K562 (cell line): ENCODE measurements at regions not wholly inside any gene's neighbourhood (a gene's known extent, or its start where the extent isn't known, plus 50 kb on each side); places are given as distances from the start of the nearest gene placed in this dataset.

Source experiments
- CTBP1 ChIP-seq: fragments of 450-650 bp; IDR thresholded peaks from 2 replicates; pipeline ENCODE4 v1.6.1; 2016; ENCODE audit warnings: borderline replicate concordance
- GATA2 ChIP-seq: sonication (generic); formaldehyde crosslinking; IDR thresholded peaks from 2 replicates; pipeline ENCODE4 v1.4.0; 2020; ENCODE audit warnings: mild to moderate bottlenecking, missing genetic modification reagents
- MYC ChIP-seq, 2 experiments: fragments of 250-450 bp in 1 of 2; sonication (Bioruptor Pico) in 1 of 2; IDR thresholded peaks; 2 replicates each; pipeline versions ENCODE4 v1.5.1 to v1.6.1; 2012 to 2021; ENCODE audit warnings: low read depth in 2 of 2, borderline replicate concordance in 1 of 2, improper control_type of control experiment in 1 of 2, low read length in 1 of 2, mild to moderate bottlenecking in 1 of 2, moderate library complexity in 1 of 2
- POLR2A ChIP-seq: fragments of 450-650 bp; conservative IDR thresholded peaks from 2 replicates; pipeline ENCODE4 v1.6.1; 2016
- RCOR1 ChIP-seq, 2 experiments: IDR thresholded peaks; 2 replicates each; pipeline ENCODE4 v1.6.1; 2012; ENCODE audit warnings: low read depth in 2 of 2, low read length in 2 of 2, borderline replicate concordance in 1 of 2, improper control_type of control experiment in 1 of 2
- TCF3 ChIP-seq: sonication (generic); formaldehyde crosslinking; IDR thresholded peaks from 2 replicates; pipeline ENCODE4 v1.4.0; 2020; ENCODE audit warnings: mild to moderate bottlenecking, missing genetic modification reagents
- TEAD4 ChIP-seq, 2 experiments: sonication (generic) in 1 of 2; formaldehyde crosslinking in 1 of 2; IDR thresholded peaks; 2 replicates each; pipeline versions ENCODE4 v1.6.1 to v1.8.0; 2012 to 2022; ENCODE audit warnings: borderline replicate concordance in 1 of 2, inconsistent platforms in 1 of 2, low read length in 1 of 2, mild to moderate bottlenecking in 1 of 2, missing genetic modification reagents in 1 of 2
- ZEB2 ChIP-seq: fragments of 450-650 bp; IDR thresholded peaks from 2 replicates; pipeline ENCODE4 v1.6.1; 2016
- TF ChIP-seq, protein P1 (sequence below), 2 experiments: fragments of 200-800 bp in 1 of 2; sonication (Bioruptor generic) in 1 of 2; sonication (generic) in 1 of 2; formaldehyde crosslinking in 1 of 2; IDR thresholded peaks in 1 of 2; conservative IDR thresholded peaks in 1 of 2; 2 replicates each; pipeline versions ENCODE4 v1.5.0 to v1.6.1; 2016 to 2020; ENCODE audit warnings: missing compliant biosample characterization in 1 of 2, missing genetic modification characterization in 1 of 2, missing genetic modification reagents in 1 of 2
- TF ChIP-seq, protein P2 (sequence below): fragments of 250-450 bp; sonication (Bioruptor Pico); IDR thresholded peaks from 2 replicates; pipeline ENCODE4 v1.5.0; 2021
- TF ChIP-seq, protein P3 (sequence below): fragments of 200-600 bp; sonication (generic); IDR thresholded peaks from one replicate; pipeline ENCODE4 v1.6.1; 2012; ENCODE audit warnings: mild to moderate bottlenecking, low read depth, low read length, inconsistent platforms

DNA sequence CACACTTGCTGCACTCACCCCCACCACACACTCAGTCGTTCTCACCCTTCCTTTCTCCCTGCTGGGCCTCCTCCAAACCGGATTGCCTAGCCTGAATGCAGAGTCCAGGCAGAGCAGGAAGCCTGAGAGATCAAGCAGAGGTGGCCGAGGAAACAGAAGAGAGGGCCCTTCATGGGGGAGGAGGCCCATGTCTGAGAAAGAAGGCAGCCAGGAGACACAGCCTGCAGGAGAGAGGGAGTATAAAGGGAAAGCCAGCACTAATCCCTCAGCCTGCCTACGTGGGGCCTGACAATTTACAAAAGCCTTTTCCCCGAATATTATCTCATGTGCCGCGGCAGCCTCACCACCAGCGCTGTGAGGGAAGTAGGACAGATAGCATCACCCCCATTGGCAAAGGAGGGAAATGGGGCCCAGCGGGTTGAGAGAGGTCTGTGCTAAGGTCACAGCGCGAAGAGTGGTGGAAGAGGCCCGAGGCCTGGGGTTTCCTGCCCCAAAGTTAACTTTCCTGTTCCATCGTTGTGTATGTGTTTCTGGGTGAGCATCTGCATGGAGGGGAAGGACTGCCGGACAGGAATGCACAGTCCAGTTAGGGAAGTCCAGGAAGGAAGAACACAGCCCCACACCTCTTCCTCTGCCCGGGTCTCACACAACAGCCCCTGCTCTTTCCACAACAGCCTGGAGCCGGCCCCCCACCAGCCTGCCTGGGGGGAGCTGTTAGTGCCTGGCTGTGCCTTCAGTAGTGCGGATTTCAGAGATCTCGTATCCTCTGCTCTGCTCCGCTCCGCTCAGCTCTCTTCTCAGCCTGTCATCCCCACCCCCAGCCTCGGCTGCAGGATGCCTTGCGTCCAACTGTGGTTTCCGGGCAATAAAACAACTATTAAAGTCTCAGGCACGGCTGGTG lies 50.9 kb upstream of the BCOR start (continued):
- peak in 1 of 2 experiments; percentile 61; a peak in 1 of 4 replicates for TF ChIP-seq RCOR1 (IDR thresholded peaks at IDR 0.05; ENCODE audit: borderline replicate concordance in 1 of 2, low read depth in 2 of 2, low read length in 2 of 2)
- TF ChIP-seq TEAD4 (IDR thresholded peaks at IDR 0.05; ENCODE audit: low read length) = peak; percentile 26; the same call in 1 of the 2 replicates
- no peak for TF ChIP-seq TEAD4 (CRISPR knock-in tag; IDR thresholded peaks at IDR 0.05; ENCODE audit: borderline replicate concordance)
- TF ChIP-seq POLR2A = no peak
- peak; percentile 9; the same call in 1 of the 2 replicates for TF ChIP-seq GATA2 (CRISPR knock-in tag)
- TF ChIP-seq TCF3 (CRISPR knock-in tag) = peak; percentile 51
- TF ChIP-seq, protein P1, sequence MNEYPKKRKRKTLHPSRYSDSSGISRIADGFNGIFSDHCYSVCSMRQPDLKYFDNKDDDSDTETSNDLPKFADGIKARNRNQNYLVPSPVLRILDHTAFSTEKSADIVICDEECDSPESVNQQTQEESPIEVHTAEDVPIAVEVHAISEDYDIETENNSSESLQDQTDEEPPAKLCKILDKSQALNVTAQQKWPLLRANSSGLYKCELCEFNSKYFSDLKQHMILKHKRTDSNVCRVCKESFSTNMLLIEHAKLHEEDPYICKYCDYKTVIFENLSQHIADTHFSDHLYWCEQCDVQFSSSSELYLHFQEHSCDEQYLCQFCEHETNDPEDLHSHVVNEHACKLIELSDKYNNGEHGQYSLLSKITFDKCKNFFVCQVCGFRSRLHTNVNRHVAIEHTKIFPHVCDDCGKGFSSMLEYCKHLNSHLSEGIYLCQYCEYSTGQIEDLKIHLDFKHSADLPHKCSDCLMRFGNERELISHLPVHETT (CRISPR knock-in tag; conservative IDR thresholded peaks at IDR 0.05 in 1 of 2, IDR thresholded peaks at IDR 0.05 in 1 of 2) = 0 out of 4 replicates have a peak, but pooled peaks of 1 of the 2 experiments have one; percentile 42
- peak; percentile 73 for TF ChIP-seq CTBP1
- TF ChIP-seq ZEB2 = no peak
- TF ChIP-seq MYC (IDR thresholded peaks at IDR 0.05; ENCODE audit: low read depth, low read length) = 0 out of 2 replicates have a peak, but pooled peaks have one; percentile 37
- TF ChIP-seq MYC (CRISPR knock-in tag; IDR thresholded peaks at IDR 0.05; ENCODE audit: borderline replicate concordance, low read depth) = no peak
- TF ChIP-seq, protein P2, sequence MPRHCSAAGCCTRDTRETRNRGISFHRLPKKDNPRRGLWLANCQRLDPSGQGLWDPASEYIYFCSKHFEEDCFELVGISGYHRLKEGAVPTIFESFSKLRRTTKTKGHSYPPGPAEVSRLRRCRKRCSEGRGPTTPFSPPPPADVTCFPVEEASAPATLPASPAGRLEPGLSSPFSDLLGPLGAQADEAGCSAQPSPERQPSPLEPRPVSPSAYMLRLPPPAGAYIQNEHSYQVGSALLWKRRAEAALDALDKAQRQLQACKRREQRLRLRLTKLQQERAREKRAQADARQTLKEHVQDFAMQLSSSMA (CRISPR knock-in tag) = no peak
- TF ChIP-seq, protein P3, sequence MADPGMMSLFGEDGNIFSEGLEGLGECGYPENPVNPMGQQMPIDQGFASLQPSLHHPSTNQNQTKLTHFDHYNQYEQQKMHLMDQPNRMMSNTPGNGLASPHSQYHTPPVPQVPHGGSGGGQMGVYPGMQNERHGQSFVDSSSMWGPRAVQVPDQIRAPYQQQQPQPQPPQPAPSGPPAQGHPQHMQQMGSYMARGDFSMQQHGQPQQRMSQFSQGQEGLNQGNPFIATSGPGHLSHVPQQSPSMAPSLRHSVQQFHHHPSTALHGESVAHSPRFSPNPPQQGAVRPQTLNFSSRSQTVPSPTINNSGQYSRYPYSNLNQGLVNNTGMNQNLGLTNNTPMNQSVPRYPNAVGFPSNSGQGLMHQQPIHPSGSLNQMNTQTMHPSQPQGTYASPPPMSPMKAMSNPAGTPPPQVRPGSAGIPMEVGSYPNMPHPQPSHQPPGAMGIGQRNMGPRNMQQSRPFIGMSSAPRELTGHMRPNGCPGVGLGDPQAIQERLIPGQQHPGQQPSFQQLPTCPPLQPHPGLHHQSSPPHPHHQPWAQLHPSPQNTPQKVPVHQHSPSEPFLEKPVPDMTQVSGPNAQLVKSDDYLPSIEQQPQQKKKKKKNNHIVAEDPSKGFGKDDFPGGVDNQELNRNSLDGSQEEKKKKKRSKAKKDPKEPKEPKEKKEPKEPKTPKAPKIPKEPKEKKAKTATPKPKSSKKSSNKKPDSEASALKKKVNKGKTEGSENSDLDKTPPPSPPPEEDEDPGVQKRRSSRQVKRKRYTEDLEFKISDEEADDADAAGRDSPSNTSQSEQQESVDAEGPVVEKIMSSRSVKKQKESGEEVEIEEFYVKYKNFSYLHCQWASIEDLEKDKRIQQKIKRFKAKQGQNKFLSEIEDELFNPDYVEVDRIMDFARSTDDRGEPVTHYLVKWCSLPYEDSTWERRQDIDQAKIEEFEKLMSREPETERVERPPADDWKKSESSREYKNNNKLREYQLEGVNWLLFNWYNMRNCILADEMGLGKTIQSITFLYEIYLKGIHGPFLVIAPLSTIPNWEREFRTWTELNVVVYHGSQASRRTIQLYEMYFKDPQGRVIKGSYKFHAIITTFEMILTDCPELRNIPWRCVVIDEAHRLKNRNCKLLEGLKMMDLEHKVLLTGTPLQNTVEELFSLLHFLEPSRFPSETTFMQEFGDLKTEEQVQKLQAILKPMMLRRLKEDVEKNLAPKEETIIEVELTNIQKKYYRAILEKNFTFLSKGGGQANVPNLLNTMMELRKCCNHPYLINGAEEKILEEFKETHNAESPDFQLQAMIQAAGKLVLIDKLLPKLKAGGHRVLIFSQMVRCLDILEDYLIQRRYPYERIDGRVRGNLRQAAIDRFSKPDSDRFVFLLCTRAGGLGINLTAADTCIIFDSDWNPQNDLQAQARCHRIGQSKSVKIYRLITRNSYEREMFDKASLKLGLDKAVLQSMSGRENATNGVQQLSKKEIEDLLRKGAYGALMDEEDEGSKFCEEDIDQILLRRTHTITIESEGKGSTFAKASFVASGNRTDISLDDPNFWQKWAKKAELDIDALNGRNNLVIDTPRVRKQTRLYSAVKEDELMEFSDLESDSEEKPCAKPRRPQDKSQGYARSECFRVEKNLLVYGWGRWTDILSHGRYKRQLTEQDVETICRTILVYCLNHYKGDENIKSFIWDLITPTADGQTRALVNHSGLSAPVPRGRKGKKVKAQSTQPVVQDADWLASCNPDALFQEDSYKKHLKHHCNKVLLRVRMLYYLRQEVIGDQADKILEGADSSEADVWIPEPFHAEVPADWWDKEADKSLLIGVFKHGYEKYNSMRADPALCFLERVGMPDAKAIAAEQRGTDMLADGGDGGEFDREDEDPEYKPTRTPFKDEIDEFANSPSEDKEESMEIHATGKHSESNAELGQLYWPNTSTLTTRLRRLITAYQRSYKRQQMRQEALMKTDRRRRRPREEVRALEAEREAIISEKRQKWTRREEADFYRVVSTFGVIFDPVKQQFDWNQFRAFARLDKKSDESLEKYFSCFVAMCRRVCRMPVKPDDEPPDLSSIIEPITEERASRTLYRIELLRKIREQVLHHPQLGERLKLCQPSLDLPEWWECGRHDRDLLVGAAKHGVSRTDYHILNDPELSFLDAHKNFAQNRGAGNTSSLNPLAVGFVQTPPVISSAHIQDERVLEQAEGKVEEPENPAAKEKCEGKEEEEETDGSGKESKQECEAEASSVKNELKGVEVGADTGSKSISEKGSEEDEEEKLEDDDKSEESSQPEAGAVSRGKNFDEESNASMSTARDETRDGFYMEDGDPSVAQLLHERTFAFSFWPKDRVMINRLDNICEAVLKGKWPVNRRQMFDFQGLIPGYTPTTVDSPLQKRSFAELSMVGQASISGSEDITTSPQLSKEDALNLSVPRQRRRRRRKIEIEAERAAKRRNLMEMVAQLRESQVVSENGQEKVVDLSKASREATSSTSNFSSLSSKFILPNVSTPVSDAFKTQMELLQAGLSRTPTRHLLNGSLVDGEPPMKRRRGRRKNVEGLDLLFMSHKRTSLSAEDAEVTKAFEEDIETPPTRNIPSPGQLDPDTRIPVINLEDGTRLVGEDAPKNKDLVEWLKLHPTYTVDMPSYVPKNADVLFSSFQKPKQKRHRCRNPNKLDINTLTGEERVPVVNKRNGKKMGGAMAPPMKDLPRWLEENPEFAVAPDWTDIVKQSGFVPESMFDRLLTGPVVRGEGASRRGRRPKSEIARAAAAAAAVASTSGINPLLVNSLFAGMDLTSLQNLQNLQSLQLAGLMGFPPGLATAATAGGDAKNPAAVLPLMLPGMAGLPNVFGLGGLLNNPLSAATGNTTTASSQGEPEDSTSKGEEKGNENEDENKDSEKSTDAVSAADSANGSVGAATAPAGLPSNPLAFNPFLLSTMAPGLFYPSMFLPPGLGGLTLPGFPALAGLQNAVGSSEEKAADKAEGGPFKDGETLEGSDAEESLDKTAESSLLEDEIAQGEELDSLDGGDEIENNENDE = no peak
